Stimulated activated CD8-positive, alpha-beta memory T cell treated with anti-CD3 and anti-CD28 coated beads, Interleukin-7, amount 100 ng/mL, for 24 hours (primary cell): ENCODE measurements at regions not wholly inside any gene's neighbourhood (a gene's known extent, or its start where the extent isn't known, plus 50 kb on each side); places are given as distances from the start of the nearest gene placed in this dataset.
"Not testable (repeated sequence)": the region's sequence is repeated elsewhere in the genome, so short reads cannot be mapped to it uniquely, and the experiment has no call there.

ENCODE experiments used
- DNase-seq: peaks from one replicate; pipeline ENCODE4 v3.0.0-alpha.2; 2020; ENCODE audit warnings: low read depth

DNA sequence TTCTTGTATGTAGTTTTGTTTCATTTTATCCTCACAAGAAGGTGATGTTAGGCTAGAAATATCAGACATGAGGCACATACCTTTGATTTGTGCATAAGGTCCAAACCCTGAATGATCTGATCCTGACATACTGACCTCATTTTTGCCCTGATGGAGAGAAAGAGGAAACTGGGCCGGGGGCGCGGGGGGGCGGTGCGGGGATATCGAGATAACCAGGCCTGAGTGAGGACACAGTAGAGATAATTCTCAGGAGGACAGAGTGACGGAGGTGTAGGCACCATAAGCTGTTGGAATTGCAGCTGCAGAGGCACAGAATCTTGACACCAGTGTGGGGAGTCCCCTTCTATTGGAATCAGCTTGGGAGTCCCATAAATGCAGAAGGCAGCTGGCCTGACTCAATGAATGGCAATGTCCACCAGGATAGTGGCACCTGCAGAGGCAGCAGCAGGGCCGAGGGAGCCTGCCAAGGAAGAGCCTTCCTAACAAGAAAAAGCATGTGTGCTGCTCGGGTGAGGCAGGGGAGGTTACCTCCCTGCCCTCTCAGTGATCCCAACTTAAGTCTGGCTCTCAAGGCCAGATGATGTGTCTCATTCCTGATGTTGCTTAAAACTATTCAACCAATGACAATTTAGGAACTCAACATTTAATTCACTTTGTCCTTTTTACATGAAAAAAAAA, 234.3 kb upstream of the MSX2 start:
- DNase-seq, result no peak

DNA sequence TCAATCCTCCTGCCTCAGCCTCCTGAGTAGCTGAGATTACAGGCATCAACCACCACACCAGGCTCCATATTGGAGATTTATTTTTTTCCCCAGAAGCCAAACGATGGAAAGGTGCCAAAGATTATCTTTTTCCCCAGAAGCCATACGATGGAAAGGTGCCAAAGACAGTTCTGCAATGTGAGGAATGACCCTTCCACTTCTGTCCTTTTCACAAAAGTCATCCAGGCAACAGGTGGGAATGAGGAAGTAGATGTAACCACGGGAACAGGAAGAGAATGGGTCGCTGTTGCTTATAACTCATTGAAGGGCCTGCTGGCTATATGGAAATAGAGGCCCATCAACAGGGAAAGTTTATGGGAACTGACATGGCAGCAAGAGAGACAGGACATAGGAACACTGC, 233.7 kb upstream of the MSX2 start:
- no peak for DNase-seq

- DNase-seq, result no peak
Observed at GRCh38 chr5:174491265-174491664, 233.1 kb upstream of the MSX2 start.

DNA sequence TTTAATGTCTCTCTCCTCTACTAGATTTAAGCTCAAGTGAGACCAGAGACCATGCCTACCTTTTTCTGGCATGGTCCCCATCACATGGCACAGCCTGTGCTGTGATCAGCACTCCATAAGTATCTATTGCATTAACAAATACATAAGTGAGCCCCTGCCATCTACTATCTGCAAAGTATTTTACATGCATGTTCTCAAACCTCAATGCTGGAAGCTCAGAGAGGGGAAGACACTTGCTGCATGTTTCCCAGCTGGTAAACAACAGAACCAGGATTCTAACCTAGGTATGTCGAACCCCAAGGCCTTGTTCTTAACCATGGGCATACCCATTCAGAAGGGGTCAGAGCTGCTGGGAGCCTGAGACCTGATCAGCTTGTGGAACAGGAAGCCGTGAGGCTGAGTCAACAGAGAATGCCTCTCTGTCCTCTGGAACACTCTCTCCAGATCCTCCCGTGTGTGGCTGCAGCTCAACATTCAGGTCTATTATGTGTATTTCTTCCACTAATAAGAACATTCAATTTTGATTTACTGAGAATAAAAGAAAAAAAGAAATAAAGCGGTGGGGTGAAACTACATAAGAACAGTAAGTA, 232.5 kb upstream of the MSX2 start:
- DNase-seq, result no peak

DNA sequence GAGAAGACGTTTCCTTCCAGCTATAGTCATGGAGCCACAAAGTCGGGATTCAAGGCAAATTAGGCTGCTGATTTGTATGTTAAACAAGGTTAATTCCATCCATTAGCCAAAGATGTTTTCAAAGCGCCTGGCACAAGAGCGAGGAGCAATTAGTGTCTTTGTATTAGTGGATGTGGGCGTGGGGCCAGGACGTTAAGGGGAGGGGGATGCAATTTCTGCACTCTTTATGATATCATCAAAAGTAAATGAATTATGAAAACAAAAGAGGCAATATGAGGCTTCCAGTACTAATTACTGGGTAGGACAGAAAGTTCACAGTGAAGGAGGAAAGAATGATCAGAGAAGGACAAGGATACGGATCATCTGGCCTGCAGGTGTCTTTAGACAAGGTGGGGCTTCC, 230.9 kb upstream of the MSX2 start:
- DNase-seq, result no peak

GRCh38 chr5:174497939-174498338, 226.4 kb upstream of the MSX2 start:
- DNase-seq, result not testable (repeated sequence)

- DNase-seq, result not testable (repeated sequence)
Observed at GRCh38 chr5:174498575-174498974, 225.8 kb upstream of the MSX2 start.

GRCh38 chr5:174500636-174501035, 223.7 kb upstream of the MSX2 start:
- DNase-seq, result no peak

DNA sequence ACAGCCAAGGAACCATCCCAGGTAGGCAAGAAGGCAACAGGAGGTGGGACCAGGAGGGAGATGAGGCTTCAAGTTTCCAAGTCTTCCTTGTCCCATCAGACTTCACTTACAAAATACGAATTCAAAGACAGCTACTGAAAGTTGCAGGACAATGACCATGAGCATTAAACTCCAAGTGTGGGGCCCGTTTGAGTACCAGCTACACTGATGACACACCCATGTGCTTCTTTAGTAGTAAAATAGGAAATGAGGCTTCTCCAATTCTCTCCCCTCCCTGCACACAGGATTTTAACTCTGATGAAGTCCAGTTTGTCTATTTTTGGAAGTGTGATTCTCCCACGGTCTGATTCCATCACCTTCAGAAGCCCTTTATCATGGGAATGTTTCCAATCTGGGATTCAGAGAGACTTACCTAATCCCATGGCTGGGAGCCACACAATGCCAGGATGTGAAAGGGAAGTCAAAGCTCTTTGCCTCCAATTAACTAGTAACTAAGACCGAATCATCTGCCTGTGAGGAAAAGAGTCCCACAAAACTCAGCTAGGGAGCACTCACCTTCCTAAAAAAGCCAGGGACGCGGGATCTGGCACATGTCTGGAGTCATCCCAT, 222.8 kb upstream of the MSX2 start:
- no peak for DNase-seq

DNA sequence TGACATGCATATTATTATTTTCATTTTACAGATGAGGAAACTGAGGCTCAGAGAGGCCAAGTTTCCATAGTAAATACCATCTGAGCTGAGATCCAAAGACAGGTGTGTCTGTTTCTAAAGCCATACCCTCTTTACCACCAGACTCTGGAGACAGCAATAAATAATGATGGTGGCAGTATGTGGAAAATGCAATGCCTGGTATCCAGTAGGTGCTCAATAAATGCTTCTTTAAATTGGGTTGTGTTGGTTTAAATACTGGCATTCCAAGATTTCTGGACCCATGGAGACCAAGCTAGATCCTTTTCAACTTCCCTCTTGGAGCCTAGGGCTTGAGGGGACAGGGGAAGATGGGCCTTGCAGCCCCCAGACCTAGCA, 221.3 kb upstream of the MSX2 start:
- no peak for DNase-seq

DNA sequence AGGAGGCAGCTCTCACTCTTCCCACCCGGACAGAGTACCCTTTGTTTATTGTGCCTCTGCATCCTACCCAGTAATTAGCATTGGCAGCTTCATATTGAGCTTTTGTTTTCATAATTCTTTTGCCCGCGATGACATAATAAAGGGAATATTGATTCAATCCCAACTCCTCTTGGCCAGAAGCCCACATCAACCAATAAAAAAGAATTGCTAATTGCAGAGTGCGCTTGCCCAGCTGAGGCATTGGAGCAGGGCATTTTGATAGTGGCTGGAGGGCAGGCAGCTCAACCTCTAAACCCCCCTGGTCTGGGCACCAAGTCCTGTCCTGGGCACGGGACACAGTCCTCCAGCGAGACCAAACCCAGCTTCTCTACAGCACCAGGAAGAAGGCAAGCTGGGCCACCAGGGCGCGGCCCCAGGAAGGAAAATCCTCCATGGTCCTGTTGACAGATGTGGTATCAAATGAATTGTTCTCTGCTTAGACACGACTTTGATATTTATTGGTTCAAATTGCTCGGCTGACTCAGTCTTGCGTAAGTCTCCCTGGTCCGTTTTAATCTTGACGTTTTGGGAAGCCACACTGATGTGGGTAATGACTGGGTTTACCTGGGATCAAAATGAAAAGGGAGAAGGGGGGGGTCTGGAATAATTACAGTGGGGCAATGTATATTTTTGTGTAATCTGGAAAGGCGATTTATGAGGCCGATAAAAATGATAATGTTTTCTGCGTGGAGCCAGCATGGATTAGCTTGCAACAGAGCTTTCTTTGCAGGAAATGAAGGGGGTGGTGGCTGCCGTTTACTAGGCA, 220.7 kb upstream of the MSX2 start:
- DNase-seq, result no peak

GRCh38 chr5:174504266-174504726, 220.1 kb upstream of the MSX2 start:
- no peak for DNase-seq

- no peak for DNase-seq
Observed at GRCh38 chr5:174505621-174506020, 218.8 kb upstream of the MSX2 start.

GRCh38 chr5:174510782-174511453, 213.5 kb upstream of the MSX2 start:
- DNase-seq, result not testable (repeated sequence)

- no peak for DNase-seq
Observed at GRCh38 chr5:174511714-174512253, 212.6 kb upstream of the MSX2 start.

- DNase-seq, result no peak
Observed at GRCh38 chr5:174514325-174514724, 210.1 kb upstream of the MSX2 start.

- DNase-seq, result no peak
Observed at GRCh38 chr5:174514983-174515394, 209.4 kb upstream of the MSX2 start.

DNA sequence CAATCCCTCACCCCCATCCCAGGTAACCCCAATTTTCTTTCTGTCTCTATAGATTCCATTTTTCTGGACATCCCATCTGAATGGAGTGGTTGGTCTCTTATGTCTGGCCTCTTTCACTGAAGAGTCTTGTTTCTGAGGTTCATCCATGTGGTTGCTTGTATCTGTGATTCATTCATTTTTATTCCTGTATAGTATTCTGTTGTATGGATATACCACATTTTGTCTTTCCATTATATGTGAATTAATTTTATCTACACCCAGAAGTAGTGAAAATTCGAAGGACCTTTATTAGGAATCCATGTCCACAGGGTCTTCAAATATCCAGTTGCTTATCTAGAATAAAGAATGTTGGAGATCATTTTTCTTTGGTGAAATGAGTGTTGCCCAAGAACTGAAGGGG, 207.6 kb upstream of the MSX2 start:
- DNase-seq, result no peak

GRCh38 chr5:174518512-174518911, 205.9 kb upstream of the MSX2 start:
- DNase-seq, result no peak

GRCh38 chr5:174520420-174521396, 203.7 kb upstream of the MSX2 start:
- no peak for DNase-seq

- DNase-seq, result no peak
Observed at GRCh38 chr5:174521449-174521848, 202.9 kb upstream of the MSX2 start.
